Liver (tissue), 3 donors: ENCODE measurements at regions not wholly inside any gene's neighbourhood (a gene's known extent, or its start where the extent isn't known, plus 50 kb on each side); places are given as distances from the start of the nearest gene placed in this dataset.
"Not testable (repeated sequence)": the region's sequence is repeated elsewhere in the genome, so short reads cannot be mapped to it uniquely, and the experiment has no call there.

ENCODE experiments used
- ATF3 ChIP-seq: IDR thresholded peaks from 2 replicates; pipeline ENCODE4 v1.6.1; 2016; ENCODE audit warnings: antibody characterized with exemption
- CTCF ChIP-seq: fragments of 150-350 bp; IDR thresholded peaks from 2 replicates; pipeline ENCODE4 v1.5.1; 2017; ENCODE audit warnings: improper control_type of control experiment, low read depth, low read length; ENCODE audit not compliant: missing input control
- EGR1 ChIP-seq, 2 donors: IDR thresholded peaks; 2 replicates each; pipeline ENCODE4 v1.6.1; 2016 to 2018; ENCODE audit warnings: antibody characterized with exemption in 2 of 2, low read depth in 2 of 2
- JUND ChIP-seq, 2 donors: IDR thresholded peaks; 2 replicates each; pipeline ENCODE4 v1.6.1; 2016; ENCODE audit warnings: antibody characterized with exemption in 2 of 2
- RAD21 ChIP-seq, 2 donors: IDR thresholded peaks; 2 replicates each; pipeline ENCODE4 v1.6.1; 2016; ENCODE audit warnings: antibody characterized with exemption in 2 of 2, mild to moderate bottlenecking in 2 of 2
- REST ChIP-seq: IDR thresholded peaks from 2 replicates; pipeline ENCODE4 v1.6.1; 2016; ENCODE audit warnings: antibody characterized with exemption, mild to moderate bottlenecking
- SP1 ChIP-seq: IDR thresholded peaks from 2 replicates; pipeline ENCODE4 v1.6.1; 2018; ENCODE audit warnings: antibody characterized with exemption, mild to moderate bottlenecking
- TAF1 ChIP-seq: conservative IDR thresholded peaks from 2 replicates; pipeline ENCODE4 v1.6.1; 2016; ENCODE audit warnings: antibody characterized with exemption, mild to moderate bottlenecking
- YY1 ChIP-seq: IDR thresholded peaks from 2 replicates; pipeline ENCODE4 v1.6.1; 2016; ENCODE audit warnings: antibody characterized with exemption, mild to moderate bottlenecking
- donor health status: healthy.
- donor health status: healthy.

GRCh38 chr10:46782001-46782874 lies 129.0 kb upstream of the PTPN20 start:
- not testable (repeated sequence) for TF ChIP-seq CTCF; TAF1; YY1; REST; EGR1 (IDR thresholded peaks at IDR 0.05; ENCODE audit: low read depth in 2 of 2); SP1; JUND (IDR thresholded peaks at IDR 0.05); RAD21 (IDR thresholded peaks at IDR 0.05); ATF3
